ENCODE measurements at regions not wholly inside any gene's neighbourhood (a gene's known extent, or its start where the extent isn't known, plus 50 kb on each side); places are given as distances from the start of the nearest gene placed in this dataset.

DNA sequence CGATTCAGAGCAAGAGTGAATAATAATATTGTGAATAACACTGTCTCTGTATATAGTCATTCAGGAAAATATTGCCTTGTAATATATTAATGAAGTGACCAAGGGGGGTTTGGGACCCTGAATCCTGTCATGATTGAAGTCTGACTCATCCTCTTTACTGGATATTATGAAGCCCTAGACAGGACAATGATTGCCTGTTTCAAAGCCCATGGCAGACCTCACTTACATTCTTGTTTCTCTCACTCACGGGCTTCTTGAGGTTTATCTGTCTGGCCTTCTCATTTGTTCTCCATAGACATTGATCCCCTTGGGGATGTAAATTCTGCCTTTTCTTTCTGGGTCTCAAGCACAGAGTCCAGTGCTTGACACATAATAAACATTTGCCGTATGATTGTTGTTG lies 449.3 kb upstream of the THRB start:
- in situ Hi-C loops (cut with HindIII; ENCODE audit: low sequenced_read_pairs): no loop called here
- TF ChIP-seq, protein P1, sequence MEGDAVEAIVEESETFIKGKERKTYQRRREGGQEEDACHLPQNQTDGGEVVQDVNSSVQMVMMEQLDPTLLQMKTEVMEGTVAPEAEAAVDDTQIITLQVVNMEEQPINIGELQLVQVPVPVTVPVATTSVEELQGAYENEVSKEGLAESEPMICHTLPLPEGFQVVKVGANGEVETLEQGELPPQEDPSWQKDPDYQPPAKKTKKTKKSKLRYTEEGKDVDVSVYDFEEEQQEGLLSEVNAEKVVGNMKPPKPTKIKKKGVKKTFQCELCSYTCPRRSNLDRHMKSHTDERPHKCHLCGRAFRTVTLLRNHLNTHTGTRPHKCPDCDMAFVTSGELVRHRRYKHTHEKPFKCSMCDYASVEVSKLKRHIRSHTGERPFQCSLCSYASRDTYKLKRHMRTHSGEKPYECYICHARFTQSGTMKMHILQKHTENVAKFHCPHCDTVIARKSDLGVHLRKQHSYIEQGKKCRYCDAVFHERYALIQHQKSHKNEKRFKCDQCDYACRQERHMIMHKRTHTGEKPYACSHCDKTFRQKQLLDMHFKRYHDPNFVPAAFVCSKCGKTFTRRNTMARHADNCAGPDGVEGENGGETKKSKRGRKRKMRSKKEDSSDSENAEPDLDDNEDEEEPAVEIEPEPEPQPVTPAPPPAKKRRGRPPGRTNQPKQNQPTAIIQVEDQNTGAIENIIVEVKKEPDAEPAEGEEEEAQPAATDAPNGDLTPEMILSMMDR (IDR thresholded peaks at IDR 0.05; ENCODE audit: low read depth, low read length): no peak
- no peak overlapping the region for H3K4me3 ChIP-seq (ENCODE audit: low read depth, low read length)
- no peak for DNase-seq (ENCODE audit: low read depth, low spot score)

DNA sequence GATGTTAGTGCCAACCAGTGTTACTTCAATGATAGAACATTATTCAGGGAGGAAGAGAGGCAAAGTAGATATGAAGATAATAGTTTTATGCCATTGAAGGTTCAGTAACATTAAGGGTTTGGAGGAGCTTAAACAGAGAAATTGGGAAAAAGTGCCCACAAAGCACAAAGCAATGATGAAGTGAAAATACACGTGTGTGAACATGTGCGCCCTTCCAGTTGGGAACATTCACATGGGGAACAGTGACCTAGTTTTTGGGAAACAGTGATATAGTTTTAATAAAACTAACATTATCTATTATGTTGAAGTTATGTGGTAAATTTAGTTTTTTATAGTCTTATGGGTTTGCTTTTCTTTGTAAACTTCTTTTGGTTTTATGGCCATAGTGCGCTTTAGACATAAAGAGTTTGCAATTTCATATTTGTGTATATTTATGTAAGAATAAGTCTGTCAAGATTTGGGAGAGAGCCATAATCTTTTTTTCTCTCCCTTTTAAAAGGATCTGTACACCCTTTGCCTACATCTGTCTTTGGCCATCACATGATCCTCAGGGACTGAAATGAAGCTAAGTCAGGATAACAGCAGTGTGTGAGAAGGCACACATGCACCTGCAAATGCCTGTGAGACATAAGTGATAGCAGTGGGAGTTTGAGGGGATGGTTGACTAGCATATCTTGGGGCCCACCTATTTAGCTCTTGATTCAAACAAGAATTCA lies 450.3 kb upstream of the THRB start:
- TF ChIP-seq, protein P1 (IDR thresholded peaks at IDR 0.05; ENCODE audit: low read depth, low read length): no peak
- DNase-seq (ENCODE audit: low read depth, low spot score): no peak
- in situ Hi-C loops (cut with HindIII; ENCODE audit: low sequenced_read_pairs): no loop called here
- no peak overlapping the region for H3K4me3 ChIP-seq (ENCODE audit: low read depth, low read length)

DNA sequence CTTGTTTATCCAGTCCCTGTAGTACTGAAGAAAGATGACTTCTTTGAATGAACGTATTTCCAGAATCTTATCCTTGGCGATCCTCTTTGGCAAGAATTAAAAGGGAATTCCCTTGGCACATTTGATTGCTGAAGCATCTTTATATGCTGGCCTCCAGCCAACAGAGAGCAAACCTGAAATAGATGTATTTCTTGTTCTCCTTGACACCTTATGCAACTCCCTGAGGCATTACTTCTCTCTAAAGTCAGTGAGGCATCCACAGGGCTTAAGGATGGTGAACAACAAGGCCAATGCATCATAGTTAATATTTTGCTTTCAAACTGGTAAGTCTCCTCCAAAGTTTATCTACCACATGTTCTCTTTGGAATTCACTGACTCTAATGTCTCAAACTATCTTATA lies 450.9 kb upstream of the THRB start:
- TF ChIP-seq, protein P1 (IDR thresholded peaks at IDR 0.05; ENCODE audit: low read depth, low read length): no peak
- in situ Hi-C loops (cut with HindIII; ENCODE audit: low sequenced_read_pairs): no loop called here
- no peak for DNase-seq (ENCODE audit: low read depth, low spot score)
- no peak overlapping the region for H3K4me3 ChIP-seq (ENCODE audit: low read depth, low read length)

DNA sequence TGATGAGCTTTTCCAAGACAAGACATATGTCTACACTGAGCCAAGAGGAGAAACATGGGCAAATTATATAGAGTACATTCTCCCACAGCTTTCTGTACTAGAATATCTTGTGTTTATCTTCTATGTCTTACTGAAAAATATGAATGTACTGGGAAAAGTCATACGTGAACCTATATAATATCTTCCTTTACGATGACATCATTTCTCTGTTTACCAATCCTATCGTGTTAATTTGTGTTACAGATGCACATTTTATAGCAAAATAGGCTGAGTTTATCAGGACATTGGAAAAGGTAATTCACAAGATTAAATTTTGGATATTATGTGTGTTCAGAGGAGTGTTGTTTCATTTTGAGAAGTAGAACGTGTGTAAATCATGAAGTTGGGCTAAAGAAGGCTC lies 452.5 kb upstream of the THRB start:
- TF ChIP-seq, protein P1 (IDR thresholded peaks at IDR 0.05; ENCODE audit: low read depth, low read length): no peak
- H3K4me3 ChIP-seq (ENCODE audit: low read depth, low read length): no peak overlapping the region
- in situ Hi-C loops (cut with HindIII; ENCODE audit: low sequenced_read_pairs): no loop called here
- no peak for DNase-seq (ENCODE audit: low read depth, low spot score)

DNA sequence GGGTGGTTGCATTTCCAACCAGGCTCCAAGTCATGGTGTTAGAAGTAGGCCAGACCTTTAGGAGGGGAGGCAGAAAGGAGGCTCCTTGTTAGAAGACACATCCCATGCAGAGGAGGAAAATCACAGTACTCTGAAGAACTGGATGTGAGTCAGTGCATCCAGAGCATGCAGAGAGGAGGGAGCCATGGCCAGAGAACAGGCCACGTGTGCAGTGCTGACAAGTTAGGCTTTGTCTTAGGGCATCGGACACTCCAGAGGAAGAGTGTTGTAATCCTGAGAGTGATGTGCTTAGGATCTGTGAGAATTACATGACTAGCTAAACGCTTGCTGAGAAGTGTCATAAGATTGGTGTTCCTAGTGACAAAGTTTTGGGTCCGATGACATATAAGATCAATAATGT lies 456.5 kb upstream of the THRB start:
- H3K4me3 ChIP-seq (ENCODE audit: low read depth, low read length): no peak overlapping the region
- TF ChIP-seq, protein P1 (IDR thresholded peaks at IDR 0.05; ENCODE audit: low read depth, low read length): no peak
- in situ Hi-C loops (cut with HindIII; ENCODE audit: low sequenced_read_pairs): no loop called here
- DNase-seq (ENCODE audit: low read depth, low spot score): no peak

DNA sequence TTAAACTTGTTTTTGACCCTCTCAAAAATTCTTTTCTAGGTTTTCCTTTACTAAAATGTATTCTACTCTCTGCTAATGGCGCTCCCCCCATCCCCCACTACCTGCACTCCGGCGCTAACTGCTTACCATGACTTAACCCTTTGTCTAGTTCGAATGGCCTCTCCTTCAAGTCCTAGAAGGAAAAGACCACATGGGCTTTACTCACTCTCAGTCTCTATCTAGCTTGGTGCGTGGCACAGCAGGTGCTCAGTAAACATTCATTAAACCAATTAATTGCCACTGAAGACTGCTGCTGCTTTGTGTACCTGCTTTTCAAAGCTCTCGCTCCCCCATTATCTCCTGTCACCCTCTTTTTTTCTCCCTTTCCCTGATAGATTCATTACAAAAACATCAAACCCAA lies 457.7 kb upstream of the THRB start:
- no peak for DNase-seq (ENCODE audit: low read depth, low spot score)
- in situ Hi-C loops (cut with HindIII; ENCODE audit: low sequenced_read_pairs): no loop called here
- H3K4me3 ChIP-seq (ENCODE audit: low read depth, low read length): no peak overlapping the region
- TF ChIP-seq, protein P1 (IDR thresholded peaks at IDR 0.05; ENCODE audit: low read depth, low read length): no peak

Measured in astrocyte of the spinal cord (primary cell).